ENCODE measurements at regions not wholly inside any gene's neighbourhood (a gene's known extent, or its start where the extent isn't known, plus 50 kb on each side); places are given as distances from the start of the nearest gene placed in this dataset.

- peak; percentile 3 for ATAC-seq
- TF ChIP-seq TSHZ2 (CRISPR knock-in tag; IDR thresholded peaks at IDR 0.05) (0 out of 2 replicates have a peak, but pooled peaks have one; percentile 37), OSR1 (CRISPR knock-in tag; IDR thresholded peaks at IDR 0.05) (peak; percentile 75; the same call in 1 of the 2 replicates), ZC3H10 (CRISPR knock-in tag; IDR thresholded peaks at IDR 0.05) (no peak), ISL1 (CRISPR knock-in tag; IDR thresholded peaks at IDR 0.05) (peak; percentile 52), ESRRG (CRISPR knock-in tag; IDR thresholded peaks at IDR 0.05) (peak; percentile 36; the same call in 1 of the 2 replicates), ZNF70 (CRISPR knock-in tag; IDR thresholded peaks at IDR 0.05) (0 out of 2 replicates have a peak, but pooled peaks have one; percentile 9), ARNTL (CRISPR knock-in tag; IDR thresholded peaks at IDR 0.05; ENCODE audit: borderline replicate concordance, low read depth) (no peak), ZNF8 (CRISPR knock-in tag; IDR thresholded peaks at IDR 0.05) (peak; percentile 30; the same call in 1 of the 2 replicates), ZFP3 (CRISPR knock-in tag; IDR thresholded peaks at IDR 0.05) (peak; percentile 88), SNAI2 (CRISPR knock-in tag; IDR thresholded peaks at IDR 0.05) (peak; percentile 74), TCF4 (CRISPR knock-in tag; IDR thresholded peaks at IDR 0.05; ENCODE audit: borderline replicate concordance) (0 out of 2 replicates have a peak, but pooled peaks have one; percentile 12), CSDC2 (CRISPR knock-in tag; IDR thresholded peaks at IDR 0.05) (peak; percentile 93), GLIS3 (CRISPR knock-in tag; IDR thresholded peaks at IDR 0.05) (no peak; the same call in 1 of the 2 replicates)
These were observed 133.0 kb downstream of the C9orf50 start for GRCh38 chr9:129487658-129488483.

- no peak for ATAC-seq
- TF ChIP-seq CSRNP3 (CRISPR knock-in tag; IDR thresholded peaks at IDR 0.05) (no peak), ZFP3 (CRISPR knock-in tag; IDR thresholded peaks at IDR 0.05) (peak; percentile 100)
These were observed 133.9 kb downstream of the C9orf50 start for GRCh38 chr9:129486756-129487657.

GRCh38 chr9:129485145-129485774 lies 135.6 kb downstream of the C9orf50 start:
- ATAC-seq = no peak
- TF ChIP-seq CSRNP3 (CRISPR knock-in tag; IDR thresholded peaks at IDR 0.05) (no peak), OSR1 (CRISPR knock-in tag; IDR thresholded peaks at IDR 0.05) (no peak), GLIS3 (CRISPR knock-in tag; IDR thresholded peaks at IDR 0.05) (no peak), CSDC2 (CRISPR knock-in tag; IDR thresholded peaks at IDR 0.05) (no peak), ISL1 (CRISPR knock-in tag; IDR thresholded peaks at IDR 0.05) (no peak), ZFP30 (CRISPR knock-in tag; IDR thresholded peaks at IDR 0.05) (no peak), BACH2 (CRISPR knock-in tag; IDR thresholded peaks at IDR 0.05; ENCODE audit: borderline replicate concordance) (no peak), ZFP3 (CRISPR knock-in tag; IDR thresholded peaks at IDR 0.05) (no peak), ZC3H10 (CRISPR knock-in tag; IDR thresholded peaks at IDR 0.05) (no peak), ESRRG (CRISPR knock-in tag; IDR thresholded peaks at IDR 0.05) (no peak), ZNF565 (CRISPR knock-in tag; conservative IDR thresholded peaks at IDR 0.05; ENCODE audit: low read depth) (no peak), PATZ1 (CRISPR knock-in tag; IDR thresholded peaks at IDR 0.05; ENCODE audit: borderline replicate concordance) (no peak), RARB (CRISPR knock-in tag; IDR thresholded peaks at IDR 0.05) (no peak), POU6F1 (CRISPR knock-in tag; IDR thresholded peaks at IDR 0.05; ENCODE audit: borderline replicate concordance, low read depth) (no peak), PPARA (CRISPR knock-in tag; IDR thresholded peaks at IDR 0.05; ENCODE audit: borderline replicate concordance) (no peak), CREB5 (CRISPR knock-in tag; IDR thresholded peaks at IDR 0.05; ENCODE audit: low read depth) (no peak), ARNTL (CRISPR knock-in tag; IDR thresholded peaks at IDR 0.05; ENCODE audit: borderline replicate concordance, low read depth) (no peak), ZNF8 (CRISPR knock-in tag; IDR thresholded peaks at IDR 0.05) (no peak), TOX (CRISPR knock-in tag; IDR thresholded peaks at IDR 0.05; ENCODE audit: borderline replicate concordance) (no peak), TCF4 (CRISPR knock-in tag; IDR thresholded peaks at IDR 0.05; ENCODE audit: borderline replicate concordance) (no peak)

Measured in SK-N-SH treated with all-trans-retinoic acid at 6 μM for 48 hours (cell line).